CD14-positive monocyte (primary cell): ENCODE measurements at regions not wholly inside any gene's neighbourhood (a gene's known extent, or its start where the extent isn't known, plus 50 kb on each side); places are given as distances from the start of the nearest gene placed in this dataset.

Source experiments
- DNase-seq, 3 donors: peaks; one replicate each; pipeline ENCODE4 v3.0.0-alpha.2; 2011 to 2022
- H2AFZ ChIP-seq: 2 replicates; pipeline ENCODE4 v1.6.0; 2012; ENCODE audit warnings: mild to moderate bottlenecking, low read depth, low read length, inconsistent platforms; ENCODE audit not compliant: insufficient read depth, poor library complexity, severe bottlenecking
- H3K27ac ChIP-seq, 2 donors: 1 replicate in 1 of 2; 2 replicates in 1 of 2; pipeline ENCODE4 v1.5.1; 2012 to 2013; ENCODE audit warnings: low read length in 2 of 2, control low read depth in 1 of 2, inconsistent platforms in 1 of 2, low read depth in 1 of 2, mild to moderate bottlenecking in 1 of 2
- H3K27me3 ChIP-seq, 2 donors: one replicate each; pipeline versions ENCODE4 v1.6.0 to v1.6.1; 2011 to 2013; ENCODE audit warnings: low read length in 2 of 2; ENCODE audit not compliant: control insufficient read depth in 2 of 2, insufficient read depth in 2 of 2
- H3K36me3 ChIP-seq, 2 donors: replicated peaks in 1 of 2; 1 replicate in 1 of 2; 2 replicates in 1 of 2; pipeline versions ENCODE4 v1.5.1 to v1.6.1; 2012 to 2013; ENCODE audit warnings: low read length in 2 of 2, control low read depth in 1 of 2, inconsistent platforms in 1 of 2, mild to moderate bottlenecking in 1 of 2; ENCODE audit not compliant: insufficient read depth in 2 of 2, control insufficient read depth in 1 of 2
- H3K4me1 ChIP-seq, 2 donors: 1 replicate in 1 of 2; 2 replicates in 1 of 2; pipeline versions ENCODE4 v1.5.1 to v1.6.1; 2012 to 2013; ENCODE audit warnings: low read length in 2 of 2, control low read depth in 1 of 2, inconsistent platforms in 1 of 2, mild to moderate bottlenecking in 1 of 2, moderate library complexity in 1 of 2; ENCODE audit not compliant: insufficient read depth in 2 of 2, control insufficient read depth in 1 of 2
- H3K4me2 ChIP-seq: replicated peaks from 2 replicates; pipeline ENCODE3; 2012; ENCODE audit warnings: low read length, moderate library complexity, mild to moderate bottlenecking; ENCODE audit not compliant: poor library complexity, severe bottlenecking; ENCODE audit errors: extremely low read depth
- H3K4me3 ChIP-seq, 3 experiments: fragments of 200-600 bp in 1 of 3; sonication (generic) in 1 of 3; replicated peaks in 1 of 3; 1 replicate in 2 of 3; 2 replicates in 1 of 3; pipeline ENCODE4 v1.5.1; 2011 to 2013; ENCODE audit warnings: low read length in 3 of 3, mild to moderate bottlenecking in 3 of 3, control low read depth in 2 of 3, low read depth in 2 of 3, inconsistent platforms in 1 of 3, moderate library complexity in 1 of 3
- H3K79me2 ChIP-seq: 2 replicates; pipeline ENCODE4 v1.6.0; 2012; ENCODE audit warnings: mild to moderate bottlenecking, control low read depth, inconsistent platforms, low read length, moderate library complexity; ENCODE audit not compliant: insufficient read depth
- H3K9ac ChIP-seq: 2 replicates; pipeline ENCODE4 v1.6.0; 2017; ENCODE audit warnings: low read length, mild to moderate bottlenecking; ENCODE audit not compliant: insufficient read depth, poor library complexity, severe bottlenecking
- H3K9me3 ChIP-seq, 2 donors: replicated peaks in 1 of 2; 1 replicate in 1 of 2; 2 replicates in 1 of 2; pipeline versions ENCODE4 v1.5.1 to v1.6.1; 2012 to 2013; ENCODE audit warnings: low read length in 2 of 2, control low read depth in 1 of 2; ENCODE audit not compliant: control insufficient read depth in 1 of 2, insufficient read depth in 1 of 2
- H4K20me1 ChIP-seq: 2 replicates; pipeline ENCODE4 v1.6.0; 2012; ENCODE audit warnings: mild to moderate bottlenecking, low read length, control low read depth, moderate library complexity; ENCODE audit not compliant: insufficient read depth
- H3K27ac Mint-ChIP-seq, 7 donors: one replicate each; pipeline ENCODE4 v1.8.0; 2020; ENCODE audit warnings: mild to moderate bottlenecking in 7 of 7, mixed read lengths in 7 of 7, moderate library complexity in 6 of 7, inconsistent platforms in 2 of 7
- H3K27me3 Mint-ChIP-seq, 3 donors: one replicate each; pipeline ENCODE4 v1.8.0; 2021 to 2022; ENCODE audit warnings: low read depth in 3 of 3, mild to moderate bottlenecking in 3 of 3, mixed read lengths in 3 of 3, moderate library complexity in 3 of 3, inconsistent platforms in 1 of 3
- H3K36me3 Mint-ChIP-seq, 2 donors: one replicate each; pipeline ENCODE4 v1.8.0; 2020; ENCODE audit warnings: mixed read lengths in 2 of 2, inconsistent platforms in 1 of 2, mild to moderate bottlenecking in 1 of 2
- H3K4me1 Mint-ChIP-seq: one replicate; pipeline ENCODE4 v1.8.0; 2020; ENCODE audit warnings: mild to moderate bottlenecking, mixed read lengths
- H3K4me3 Mint-ChIP-seq, 2 donors: one replicate each; pipeline ENCODE4 v1.8.0; 2020; ENCODE audit warnings: mild to moderate bottlenecking in 2 of 2, mixed read lengths in 2 of 2, moderate library complexity in 1 of 2
- H3K9me3 Mint-ChIP-seq, 7 donors: one replicate each; pipeline ENCODE4 v1.8.0; 2020 to 2022; ENCODE audit warnings: mixed read lengths in 7 of 7, mild to moderate bottlenecking in 6 of 7, moderate library complexity in 6 of 7, inconsistent platforms in 2 of 7
- CTCF ChIP-seq: fragments of 200-600 bp; IDR thresholded peaks from one replicate; pipeline ENCODE4 v1.8.0; 2022; ENCODE audit warnings: antibody characterized with exemption, mild to moderate bottlenecking
- WGBS: methylation state at CpG from one replicate; pipeline ENCODE4 v1.1.5; 2013; ENCODE audit warnings: missing lambda C conversion rate; ENCODE audit not compliant: insufficient coverage; 5-methylcytosine and 5-hydroxymethylcytosine counted together
- intact Hi-C, 2 donors: fragments of 100-400 bp; cut with micrococcal nuclease; formaldehyde crosslinking; loops; one replicate each; pipeline versions ENCODE4 v1.15.0 to v1.15.1; 2023

- Mint-ChIP-seq H3K9me3 (peaks cover 0 to 25% (median 3%) of the 10 kb centered on the region in 7 donors), H3K36me3 (no peaks in the 10 kb centered on the region)
Measured at GRCh38 chr5:31054453-31054852, 139.0 kb upstream of the CDH6 start.

GRCh38 chr5:31052937-31053658 lies 140.4 kb upstream of the CDH6 start:
- Histone ChIP-seq H3K4me3 (no peak overlapping the region), H3K9me3 (no peaks in the 10 kb centered on the region), H3K4me1 (no peaks in the 10 kb centered on the region), H4K20me1 (no peaks in the 10 kb centered on the region), H3K36me3 (no peaks in the 10 kb centered on the region), H3K27me3 (no peaks in the 10 kb centered on the region), H2AFZ (no peak overlapping the region), H3K9ac (no peak overlapping the region), H3K27ac (no peak overlapping the region), H3K4me2 (no peak overlapping the region), H3K79me2 (no peaks in the 10 kb centered on the region)
- no peaks in the 10 kb centered on the region for H3K36me3 Mint-ChIP-seq
- H3K4me3 Mint-ChIP-seq: no peak overlapping the region
- TF ChIP-seq CTCF: no peak
- intact Hi-C loops: no loop called here
- whole genome bisulfite sequencing: 95% methylated on average over 6 of the region's 7 CpGs
- no peak for DNase-seq
- H3K9me3 Mint-ChIP-seq: peaks cover 0 to 17% (median 2%) of the 10 kb centered on the region in 7 donors
- peaks cover 0 to 2% (median 0%) of the 10 kb centered on the region in 3 donors for H3K27me3 Mint-ChIP-seq
- H3K27ac Mint-ChIP-seq: no peak overlapping the region
- H3K4me1 Mint-ChIP-seq: no peaks in the 10 kb centered on the region

More at GRCh38 chr5:31054453-31054852, 139.0 kb upstream of the CDH6 start:
- DNase-seq: no peak
- no peak overlapping the region for H3K4me3 ChIP-seq
- no peaks in the 10 kb centered on the region for H3K4me1 Mint-ChIP-seq
- WGBS: no CpG with 5 or more reads among the region's 4 CpGs
- H4K20me1 ChIP-seq: no peaks in the 10 kb centered on the region
- H2AFZ ChIP-seq: no peak overlapping the region
- no peak overlapping the region for H3K27ac Mint-ChIP-seq
- H3K9me3 ChIP-seq: no peaks in the 10 kb centered on the region
- no peaks in the 10 kb centered on the region for H3K79me2 ChIP-seq
- no peaks in the 10 kb centered on the region for H3K36me3 ChIP-seq
- intact Hi-C loops: no loop called here
- H3K27me3 ChIP-seq: no peaks in the 10 kb centered on the region
- H3K27ac ChIP-seq: no peak overlapping the region
- no peak overlapping the region for H3K4me3 Mint-ChIP-seq
- no peak overlapping the region for H3K9ac ChIP-seq
- peaks cover 0 to 2% (median 0%) of the 10 kb centered on the region in 3 donors for H3K27me3 Mint-ChIP-seq
- H3K4me1 ChIP-seq: no peaks in the 10 kb centered on the region
- no peak for TF ChIP-seq CTCF
- no peak overlapping the region for H3K4me2 ChIP-seq
